ENCODE measurements at regions not wholly inside any gene's neighbourhood (a gene's known extent, or its start where the extent isn't known, plus 50 kb on each side); places are given as distances from the start of the nearest gene placed in this dataset.

DNA sequence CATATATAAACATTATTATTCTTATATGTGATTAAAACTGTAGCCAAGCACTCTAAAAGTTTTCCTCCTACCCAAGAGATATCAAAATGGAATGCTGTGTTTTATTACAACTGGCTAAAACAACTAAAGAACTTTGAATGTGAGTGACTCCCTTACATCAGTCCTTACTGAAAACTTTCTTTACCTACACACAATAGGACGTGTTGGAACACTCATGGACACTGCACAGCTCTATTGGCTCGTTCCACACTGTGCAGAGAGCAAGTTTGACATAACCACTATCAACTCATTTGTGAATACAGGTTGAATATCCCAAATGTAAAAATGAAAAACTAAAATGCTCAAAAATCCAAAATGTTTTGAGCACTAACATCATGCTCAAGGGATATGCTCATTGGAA lies 650.6 kb downstream of the SLC4A3 start:
- no peak for DNase-seq (ENCODE audit: low spot score)

- no peak for DNase-seq (ENCODE audit: low spot score)
Measured at GRCh38 chr2:220279372-220279771, 651.9 kb downstream of the SLC4A3 start.

- DNase-seq (ENCODE audit: low spot score): no peak
Measured at GRCh38 chr2:220279840-220280239, 652.4 kb downstream of the SLC4A3 start.

GRCh38 chr2:220280736-220281135 lies 653.3 kb downstream of the SLC4A3 start:
- no peak for DNase-seq (ENCODE audit: low spot score)

- no peak for DNase-seq (ENCODE audit: low spot score)
Measured at GRCh38 chr2:220281771-220282170, 654.3 kb downstream of the SLC4A3 start.

DNA sequence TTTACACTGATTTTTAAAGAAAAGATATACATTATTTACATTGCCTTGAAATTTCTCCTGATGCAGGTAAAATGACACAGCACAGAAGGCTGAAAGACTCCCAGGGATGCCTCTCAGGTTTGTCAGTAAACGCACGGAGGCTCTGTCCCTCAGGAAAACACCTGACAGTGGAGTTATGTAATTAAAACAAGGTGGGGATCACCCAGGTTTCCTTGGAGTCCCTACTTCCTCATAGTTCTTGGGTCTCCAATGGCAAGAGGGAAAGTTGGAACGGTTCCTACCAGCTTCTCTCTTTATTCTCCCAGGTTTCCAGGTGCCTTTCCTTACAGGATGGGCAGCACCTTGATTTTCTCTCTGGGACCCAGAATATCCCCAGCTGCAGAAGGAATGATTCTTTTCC lies 654.8 kb downstream of the SLC4A3 start:
- no peak for DNase-seq (ENCODE audit: low spot score)

DNA sequence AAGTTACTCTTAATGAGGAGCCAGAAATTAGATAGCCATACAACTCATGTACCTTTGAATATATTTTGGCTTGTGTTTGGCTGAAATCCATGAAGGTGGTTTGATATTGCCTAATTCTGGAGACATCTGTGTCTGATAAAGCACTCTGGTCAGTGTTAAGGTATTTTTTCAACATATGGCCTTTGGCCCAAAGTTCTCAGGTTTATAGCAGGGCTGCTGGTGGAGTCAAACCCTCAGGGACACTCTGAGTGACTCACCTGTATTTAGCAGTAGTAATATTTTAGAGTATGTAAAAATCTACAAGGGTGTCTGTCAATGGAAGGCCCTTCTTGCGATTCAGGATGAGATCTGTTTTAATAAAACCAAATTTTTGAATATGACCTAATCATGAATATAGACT lies 666.5 kb downstream of the SLC4A3 start:
- DNase-seq (ENCODE audit: low spot score): no peak

DNA sequence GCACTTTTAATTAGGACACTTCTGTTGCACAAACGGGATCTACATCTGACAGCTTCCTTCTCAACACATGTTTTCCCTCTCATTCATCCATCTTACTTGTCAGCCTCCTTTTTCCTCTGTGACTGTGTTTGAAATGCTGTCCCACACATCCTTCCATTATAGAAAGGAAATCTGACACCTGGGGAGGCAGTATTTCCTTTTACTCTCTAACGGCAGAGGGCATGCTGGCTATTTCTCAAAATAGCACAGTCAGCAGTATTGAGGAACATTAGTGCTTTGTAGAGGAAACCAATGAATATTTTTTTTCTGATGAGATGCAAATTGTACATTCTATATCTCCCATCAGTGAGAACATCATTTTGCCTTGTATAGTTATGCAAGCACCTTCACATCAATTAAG lies 668.7 kb downstream of the SLC4A3 start:
- DNase-seq (ENCODE audit: low spot score): no peak

GRCh38 chr2:220297093-220297492 lies 669.7 kb downstream of the SLC4A3 start:
- DNase-seq (ENCODE audit: low spot score): no peak

DNA sequence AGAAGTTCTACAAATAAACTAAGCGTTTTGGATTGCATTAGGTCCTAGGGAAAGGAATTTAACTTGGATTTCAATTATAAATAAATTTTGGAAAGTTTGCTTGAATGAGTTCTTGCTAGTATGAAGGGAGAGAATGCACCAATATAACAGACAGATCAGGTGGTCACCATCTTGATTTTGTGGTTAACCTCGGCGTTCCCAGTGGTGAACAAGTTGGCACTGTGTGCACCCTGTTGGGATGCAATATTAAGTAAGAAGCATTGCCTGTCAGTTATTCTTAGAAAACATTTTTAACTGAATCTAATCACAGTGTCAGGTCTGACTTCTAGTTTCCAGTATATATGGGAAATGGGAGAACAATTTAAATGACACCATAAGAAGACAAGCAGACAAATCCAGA lies 673.4 kb downstream of the SLC4A3 start:
- no peak for DNase-seq (ENCODE audit: low spot score)

DNA sequence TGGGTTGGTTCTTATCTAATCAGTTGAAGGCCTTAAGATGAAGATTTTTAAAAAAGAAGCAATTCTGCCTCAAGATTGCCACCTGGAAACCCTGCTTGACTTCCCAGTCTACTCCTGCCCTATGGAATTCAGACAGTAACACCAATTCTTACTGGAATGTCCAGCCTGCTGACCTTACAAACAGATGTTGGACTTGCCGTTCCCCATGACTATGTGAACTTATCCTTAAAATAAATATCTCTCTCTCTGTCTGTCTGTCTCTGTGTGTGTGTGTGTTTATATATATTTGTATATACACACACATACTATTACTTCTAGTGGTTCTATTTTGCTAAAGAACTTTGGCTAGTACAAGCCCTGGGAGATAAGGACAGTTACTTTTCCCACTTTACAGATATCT lies 675.3 kb downstream of the SLC4A3 start:
- DNase-seq (ENCODE audit: low spot score): no peak

DNA sequence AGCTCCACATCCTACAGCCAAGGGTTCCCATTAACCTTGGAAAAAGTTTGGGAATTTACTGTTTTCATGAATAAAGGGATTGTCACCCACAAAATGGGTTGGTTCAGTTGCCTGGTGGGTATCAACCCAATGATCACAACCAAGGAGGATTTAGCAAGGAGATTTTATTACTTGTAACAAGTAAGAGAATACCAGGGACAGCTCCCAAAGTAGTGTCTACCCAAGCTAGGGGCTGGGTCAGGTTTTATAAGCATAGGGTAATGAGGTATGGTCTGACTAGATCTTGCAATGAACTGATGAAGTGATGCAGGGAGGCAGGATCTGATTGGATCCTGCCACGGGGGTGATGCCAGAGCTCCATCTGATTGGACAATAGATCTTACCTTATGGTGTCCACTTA lies 681.8 kb downstream of the SLC4A3 start:
- DNase-seq (ENCODE audit: low spot score): no peak

DNA sequence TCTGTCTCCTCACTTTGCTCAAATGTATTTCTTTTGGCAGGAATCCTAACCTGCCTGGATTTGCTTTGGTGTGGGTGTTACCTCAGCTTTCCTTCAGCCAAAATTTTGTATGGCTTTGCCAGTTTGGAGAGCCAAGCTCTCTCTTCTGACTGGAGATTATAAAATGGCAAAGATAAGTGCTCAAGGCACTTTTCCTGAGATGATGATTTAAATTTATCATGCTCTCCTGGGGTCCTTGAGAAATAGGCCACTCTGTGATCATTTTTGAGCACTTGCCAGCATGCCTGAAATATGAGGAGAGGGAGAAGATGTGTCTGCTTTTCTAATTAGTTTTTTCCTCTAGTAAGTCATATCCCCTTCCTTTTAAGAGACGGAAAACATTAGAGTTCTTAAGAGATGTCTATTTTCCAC lies 683.0 kb downstream of the SLC4A3 start:
- DNase-seq (ENCODE audit: low spot score): no peak

DNA sequence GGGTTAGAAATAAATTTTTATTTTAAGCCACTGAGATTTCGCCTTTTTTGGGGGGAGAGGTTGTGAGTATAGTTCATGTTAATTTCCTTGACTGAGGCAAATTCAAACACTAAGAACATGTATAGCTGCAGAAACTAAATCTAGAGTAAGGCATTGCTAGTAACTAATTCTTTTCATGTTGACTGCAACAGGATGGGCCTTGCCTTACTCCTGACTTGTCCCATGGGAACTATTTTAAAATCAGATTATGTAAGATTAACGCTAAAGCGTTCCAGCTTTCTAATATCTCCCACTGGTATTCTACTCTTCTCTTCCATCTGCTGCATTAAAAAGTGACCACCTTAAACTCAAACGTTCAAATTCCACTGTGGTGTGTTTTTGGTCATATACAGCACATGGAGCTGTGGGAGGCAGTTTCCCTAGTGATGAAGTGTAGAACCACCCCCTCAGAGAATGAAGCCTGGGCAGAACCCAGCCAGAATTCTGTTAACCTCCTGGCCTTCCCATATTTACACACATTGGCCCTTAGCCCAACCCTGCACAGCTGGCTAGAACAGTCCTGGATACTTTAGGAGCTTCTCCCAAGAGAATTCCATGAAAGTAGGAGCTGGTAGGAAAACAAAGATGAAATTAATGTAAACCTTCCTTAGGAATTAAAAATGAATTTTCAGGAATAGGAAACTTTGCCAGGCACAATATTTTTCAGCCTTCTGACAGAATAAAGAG lies 687.8 kb downstream of the SLC4A3 start:
- DNase-seq (ENCODE audit: low spot score): no peak

GRCh38 chr2:220318037-220318436 lies 690.6 kb downstream of the SLC4A3 start:
- no peak for DNase-seq (ENCODE audit: low spot score)

GRCh38 chr2:220318508-220318907 lies 691.1 kb downstream of the SLC4A3 start:
- DNase-seq (ENCODE audit: low spot score): no peak

DNA sequence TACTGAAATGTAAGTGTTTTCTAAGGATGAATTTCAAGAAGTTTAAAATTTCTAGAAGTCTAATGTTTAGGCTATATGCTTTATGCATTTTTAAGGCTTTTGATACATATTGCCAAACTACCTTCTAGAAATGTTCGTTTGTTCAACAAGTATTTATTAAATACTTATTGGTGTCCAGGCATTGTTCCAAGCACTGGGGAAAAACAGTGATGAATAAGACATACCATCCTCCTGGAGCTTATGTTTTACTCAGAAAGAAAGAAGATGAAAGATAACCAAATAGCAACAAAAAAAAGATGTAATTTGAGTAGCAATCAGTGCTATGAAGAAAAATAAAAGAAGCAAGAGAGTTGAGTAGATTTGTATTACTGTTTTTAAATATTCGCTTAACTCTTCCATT lies 692.9 kb downstream of the SLC4A3 start:
- DNase-seq (ENCODE audit: low spot score): no peak

- DNase-seq (ENCODE audit: low spot score): no peak
Measured at GRCh38 chr2:220332886-220333285, 705.5 kb downstream of the SLC4A3 start.

- no peak for DNase-seq (ENCODE audit: low spot score)
Measured at GRCh38 chr2:220334210-220334609, 706.8 kb downstream of the SLC4A3 start.

DNA sequence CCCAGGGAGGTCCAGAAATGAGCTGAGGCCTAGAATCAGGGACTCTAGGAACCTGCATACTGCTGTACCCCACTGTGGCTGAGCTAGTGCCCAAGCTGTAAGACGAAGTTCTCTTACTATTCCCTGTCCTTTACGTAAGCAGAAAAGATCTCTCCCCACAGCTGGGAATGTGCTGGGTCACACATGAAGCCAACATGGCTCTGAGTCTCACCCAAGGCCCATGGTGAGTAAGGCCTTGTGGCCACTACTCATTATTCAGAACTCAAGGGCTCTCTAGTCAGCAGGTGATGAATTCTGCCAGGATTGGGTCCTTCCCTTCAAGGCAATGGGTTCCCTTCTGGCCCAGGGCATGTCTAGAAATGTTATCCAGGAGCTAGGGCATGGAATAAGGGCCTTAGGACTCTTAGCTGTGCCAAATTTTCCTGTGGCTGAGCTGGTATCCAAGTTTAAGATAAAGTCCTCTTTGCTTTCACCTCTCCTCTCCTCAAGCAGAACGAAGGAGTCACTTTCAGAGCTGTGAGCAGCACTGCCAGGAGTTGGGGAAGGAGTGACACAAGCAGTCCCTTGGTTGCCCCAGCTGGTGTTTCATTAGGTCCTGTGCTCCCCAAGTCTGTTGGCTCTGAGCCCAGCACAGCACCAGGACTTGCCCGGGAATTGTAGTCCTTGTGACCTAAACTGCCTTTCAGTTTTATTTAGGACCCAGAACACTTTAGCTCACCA lies 707.6 kb downstream of the SLC4A3 start:
- no peak for DNase-seq (ENCODE audit: low spot score)

DNA sequence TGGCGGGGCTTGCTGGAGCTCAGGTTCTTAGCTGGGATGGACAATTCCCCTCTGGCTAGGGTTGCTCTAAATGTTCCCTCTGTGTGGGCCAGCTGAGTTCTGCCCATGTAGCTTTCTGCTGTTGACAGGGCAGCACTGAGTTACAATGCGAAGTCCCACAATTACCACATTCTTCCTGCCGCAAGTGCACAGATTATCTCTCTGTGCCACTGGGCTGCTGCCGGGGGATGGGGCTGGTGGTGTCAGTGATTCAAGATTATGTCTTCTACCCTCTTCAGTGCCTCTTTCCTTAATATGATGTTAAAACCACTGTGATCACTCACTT lies 708.1 kb downstream of the SLC4A3 start:
- no peak for DNase-seq (ENCODE audit: low spot score)

GRCh38 chr2:220336771-220337170 lies 709.3 kb downstream of the SLC4A3 start:
- no peak for DNase-seq (ENCODE audit: low spot score)

- DNase-seq (ENCODE audit: low spot score): no peak
Measured at GRCh38 chr2:220337611-220338440, 710.4 kb downstream of the SLC4A3 start.
